Epithelial cell of prostate (primary cell): ENCODE measurements at regions not wholly inside any gene's neighbourhood (a gene's known extent, or its start where the extent isn't known, plus 50 kb on each side); places are given as distances from the start of the nearest gene placed in this dataset.
A peak's percentile ranks its signal among the peaks of the same experiment; 100 is the strongest.

Experiments
- DNase-seq: peaks from one replicate; pipeline ENCODE4 v3.0.0-alpha.2; 2011; ENCODE audit warnings: low read depth, low spot score
- H3K27ac ChIP-seq: fragments of 450-650 bp; 2 replicates; pipeline ENCODE4 v1.5.1; 2017; ENCODE audit warnings: mild to moderate bottlenecking

DNA sequence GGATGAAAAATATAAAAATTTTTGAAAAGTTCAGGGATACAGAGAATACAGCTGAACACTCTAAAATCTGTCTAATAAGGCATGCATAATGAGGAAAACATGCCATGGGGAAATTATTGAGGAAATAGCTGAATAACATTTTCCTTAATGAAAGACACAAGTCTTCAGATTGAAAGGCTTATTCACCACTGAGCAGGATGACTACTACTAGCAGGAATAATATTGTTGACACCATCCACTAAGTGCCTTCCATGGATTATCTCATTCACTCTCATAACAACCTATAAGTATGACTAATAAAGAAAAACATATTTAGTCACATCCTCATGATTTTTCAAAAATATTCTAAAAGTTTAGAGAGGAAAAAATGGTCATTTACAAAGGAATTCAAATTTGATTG is 96.7 kb upstream of the FER start:
- DNase-seq = peak; percentile 60

DNA sequence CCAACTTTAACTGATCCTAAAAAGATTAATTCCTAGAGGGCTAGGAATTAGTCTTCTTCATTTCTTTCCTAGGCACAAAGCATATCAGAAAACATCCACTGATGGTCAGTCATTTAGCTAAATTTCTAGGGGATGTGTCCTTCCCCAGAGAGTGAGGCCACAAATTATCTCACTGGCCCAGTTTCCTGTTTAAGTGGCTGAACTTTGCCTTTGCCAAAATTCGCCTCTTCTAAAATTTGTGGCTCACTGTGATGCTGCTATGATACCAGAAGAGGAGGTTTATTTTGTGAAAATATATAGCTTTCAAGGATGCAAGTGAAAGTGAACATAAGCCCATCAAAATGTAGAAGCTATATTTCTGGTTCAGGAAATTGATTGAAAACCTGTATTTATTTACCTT is 98.1 kb upstream of the FER start:
- no peak for DNase-seq
- H3K27ac ChIP-seq = no peak overlapping the region

More for the DNA sequence above, 96.7 kb upstream of the FER start:
- peak overlapping the region; percentile 12 for H3K27ac ChIP-seq

DNA sequence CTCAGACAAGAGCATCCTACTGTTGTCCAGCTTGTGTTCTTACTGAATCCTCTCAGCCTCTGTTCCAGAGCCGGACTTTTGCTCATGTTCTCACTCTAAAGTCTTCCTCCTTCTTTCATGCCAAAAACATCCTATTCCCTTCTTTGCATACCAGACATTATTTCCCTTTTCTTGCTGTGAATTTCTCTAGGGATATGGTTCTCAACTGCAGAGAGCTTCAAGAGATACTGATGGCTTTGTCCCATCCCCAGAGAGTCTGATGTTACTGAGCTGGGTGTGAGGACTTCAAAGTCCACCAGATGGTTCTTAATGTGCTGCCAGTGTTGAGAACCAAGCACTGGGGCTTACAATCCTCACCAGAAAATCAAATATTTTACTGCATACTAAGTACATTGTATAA is 98.6 kb upstream of the FER start:
- DNase-seq = no peak
- no peak overlapping the region for H3K27ac ChIP-seq

DNA sequence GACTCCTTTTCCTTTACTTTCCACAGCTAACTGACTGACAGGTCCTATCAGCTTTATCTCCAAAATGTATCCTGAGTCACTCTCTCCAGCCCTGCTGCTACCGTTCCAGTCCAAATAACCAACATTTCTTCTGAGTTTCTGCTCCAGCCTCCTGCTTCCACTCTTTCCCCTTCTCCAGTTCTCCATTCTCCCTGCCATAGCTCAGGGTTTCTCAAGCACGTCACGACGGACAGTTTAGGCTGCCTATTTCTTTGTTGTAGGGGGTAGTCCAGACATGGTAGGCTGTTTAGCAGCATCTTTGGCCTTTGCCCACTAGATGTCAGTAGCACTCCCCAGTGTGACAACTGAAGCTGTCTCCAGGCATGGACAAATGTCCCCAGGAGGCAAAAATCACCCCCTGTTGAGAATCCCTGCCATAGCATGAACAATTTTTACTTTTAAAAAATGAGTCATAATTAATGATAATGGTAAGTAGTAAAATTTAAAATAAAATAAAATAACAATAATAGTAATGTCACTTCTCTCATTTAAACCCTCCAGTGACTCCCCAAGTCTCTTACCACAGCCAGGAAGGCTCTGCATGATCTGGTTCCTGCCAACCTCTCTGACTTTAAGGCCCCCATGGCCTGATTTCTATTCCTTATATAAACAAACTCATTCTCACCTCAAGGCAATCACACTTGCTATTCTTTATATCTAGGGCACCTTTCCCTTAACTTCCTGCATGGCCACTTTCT is 105.4 kb upstream of the FER start:
- no peak for DNase-seq

DNA sequence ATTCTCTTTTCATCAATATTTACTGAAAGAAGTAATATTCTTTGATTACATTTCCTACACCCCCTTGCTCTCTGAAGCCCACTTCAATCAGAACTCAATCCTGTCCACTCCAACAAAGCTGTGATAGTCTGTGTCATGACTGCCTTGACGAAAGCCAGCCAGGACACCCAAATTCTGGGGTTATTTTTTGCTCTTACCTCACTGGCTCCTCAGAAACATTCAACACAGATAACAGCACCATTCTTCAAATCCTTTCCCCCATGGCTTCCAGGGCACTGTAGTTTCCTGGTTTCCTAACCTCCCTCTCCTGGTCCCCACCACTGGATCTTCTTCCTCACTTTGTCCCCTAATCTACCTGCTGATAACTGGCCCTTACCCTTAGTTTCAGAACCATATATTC is 106.1 kb upstream of the FER start:
- H3K27ac ChIP-seq = no peak overlapping the region
- no peak for DNase-seq

More for the DNA sequence above, 105.4 kb upstream of the FER start:
- no peak overlapping the region for H3K27ac ChIP-seq

DNA sequence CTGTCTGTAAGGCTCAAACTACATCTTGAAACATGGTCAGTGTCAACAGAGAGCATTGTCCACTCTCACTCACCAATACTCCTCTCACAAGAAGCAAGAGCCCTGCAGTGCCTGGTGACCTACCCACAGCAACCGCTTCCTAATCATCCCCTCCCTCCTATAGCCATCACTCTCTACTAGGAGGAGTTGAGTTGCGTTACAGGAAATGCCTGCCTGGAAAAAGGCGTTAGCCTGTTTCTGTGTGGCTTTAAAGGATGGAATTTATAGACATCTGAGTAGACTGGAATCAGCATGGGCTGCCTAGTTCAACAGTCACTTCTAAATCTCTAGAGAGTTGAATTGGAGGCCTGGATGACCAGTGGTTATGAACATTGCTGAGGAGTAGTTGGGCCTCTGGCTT is 108.3 kb upstream of the FER start:
- no peak overlapping the region for H3K27ac ChIP-seq
- no peak for DNase-seq

DNA sequence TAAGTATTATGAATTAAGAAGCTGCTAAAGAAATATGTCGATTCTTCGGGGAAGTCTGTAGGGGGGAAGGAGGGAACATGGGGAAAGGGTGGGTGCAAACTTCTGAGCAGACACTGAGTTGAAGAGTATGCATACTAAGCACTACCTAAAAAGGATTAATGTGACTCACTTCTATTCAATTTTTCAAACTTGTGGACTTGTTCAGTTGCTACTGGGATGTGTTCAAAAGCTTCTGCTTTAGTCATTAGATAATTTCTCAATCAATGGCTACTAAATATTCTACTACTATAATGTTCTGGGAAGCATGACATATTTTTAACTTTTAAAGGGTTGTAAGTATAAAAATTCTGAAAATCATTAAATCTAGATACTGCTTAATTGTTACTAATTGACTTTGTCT is 109.7 kb upstream of the FER start:
- no peak for DNase-seq
- peak overlapping the region; percentile 55 for H3K27ac ChIP-seq

DNA sequence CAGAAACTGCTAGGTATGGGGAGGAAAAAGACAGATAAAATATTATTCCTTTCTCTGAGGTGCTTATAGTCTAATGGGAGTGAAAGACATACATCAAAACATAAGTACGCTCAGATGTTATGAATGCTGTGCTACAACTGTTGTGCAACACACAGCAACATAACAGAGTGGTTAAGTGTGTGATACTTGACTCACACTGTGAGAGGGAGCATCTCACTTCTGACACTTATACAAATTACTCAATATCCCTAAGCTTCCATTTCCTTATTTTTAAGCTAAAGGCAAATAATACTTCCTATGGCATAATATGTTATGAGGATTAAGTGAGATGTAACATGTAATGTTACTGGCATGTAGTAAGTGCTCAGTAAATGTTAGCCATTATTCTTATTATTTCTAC is 110.6 kb upstream of the FER start:
- DNase-seq = peak; percentile 91
- H3K27ac ChIP-seq = peak overlapping the region; percentile 55

DNA sequence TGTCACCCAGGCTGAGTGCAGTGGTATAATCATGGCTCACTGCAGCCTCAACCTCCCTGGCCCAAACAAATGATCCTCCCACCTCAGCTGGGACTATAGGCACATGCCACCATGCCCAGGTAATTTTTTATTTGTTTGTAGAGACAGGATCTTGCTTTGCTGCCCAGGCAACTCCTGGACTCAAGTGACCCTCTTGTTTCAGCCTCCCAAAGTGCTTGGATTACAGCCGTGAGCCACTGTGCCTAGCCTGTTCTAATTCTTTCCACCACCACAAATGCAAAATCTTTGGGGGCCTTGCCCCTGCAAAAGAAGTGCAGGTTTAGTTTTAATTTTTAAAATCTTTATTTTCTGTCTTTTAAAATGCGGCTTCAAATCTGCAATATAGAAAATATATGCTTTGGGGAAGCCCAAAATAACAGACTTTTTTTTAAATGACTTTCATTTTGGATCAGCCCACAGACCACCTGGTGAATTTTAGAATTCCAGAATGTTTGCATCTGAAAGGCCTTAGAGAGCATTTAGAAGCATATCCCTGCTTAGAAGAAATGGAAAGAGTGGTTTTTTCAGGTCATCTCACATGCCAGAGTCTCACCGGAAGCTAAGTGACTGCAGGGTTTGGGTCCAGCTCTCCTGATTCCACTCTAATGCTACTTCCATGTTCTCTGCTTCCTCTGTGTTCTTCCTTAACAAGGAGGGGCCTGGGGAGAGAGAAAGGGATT is 111.4 kb upstream of the FER start:
- H3K27ac ChIP-seq = peak overlapping the region; percentile 55
- no peak for DNase-seq

DNA sequence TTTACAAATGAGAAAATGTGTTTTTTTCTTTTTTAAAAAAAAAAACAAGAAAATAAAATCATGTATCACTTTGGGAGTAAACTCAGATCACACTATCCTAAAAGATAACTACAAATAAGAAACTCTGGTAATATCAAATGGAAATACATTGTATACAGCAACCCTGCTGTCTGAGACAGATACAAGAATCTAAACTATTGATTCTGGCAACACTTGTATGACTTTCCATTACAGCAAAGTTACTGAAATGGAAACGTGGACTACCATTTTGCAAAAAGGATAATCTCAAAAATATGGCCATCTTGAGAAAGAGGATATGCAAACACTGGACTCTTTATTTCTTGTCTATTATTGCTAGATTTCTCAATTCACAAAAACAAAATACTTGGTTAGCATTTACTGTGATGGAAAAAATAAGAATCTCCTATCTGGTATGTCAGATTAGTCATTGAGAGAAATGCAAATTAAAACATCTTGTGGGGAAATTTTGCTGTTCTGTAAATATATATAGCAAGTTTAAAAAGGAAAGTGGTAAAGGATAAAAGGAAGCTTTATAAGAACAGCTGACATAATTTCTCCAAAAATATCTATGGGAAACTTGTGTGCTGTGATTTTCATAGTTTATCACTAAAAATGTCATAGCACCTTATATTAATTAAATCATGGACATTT is 112.9 kb upstream of the FER start:
- DNase-seq = no peak
- H3K27ac ChIP-seq = no peak overlapping the region

DNA sequence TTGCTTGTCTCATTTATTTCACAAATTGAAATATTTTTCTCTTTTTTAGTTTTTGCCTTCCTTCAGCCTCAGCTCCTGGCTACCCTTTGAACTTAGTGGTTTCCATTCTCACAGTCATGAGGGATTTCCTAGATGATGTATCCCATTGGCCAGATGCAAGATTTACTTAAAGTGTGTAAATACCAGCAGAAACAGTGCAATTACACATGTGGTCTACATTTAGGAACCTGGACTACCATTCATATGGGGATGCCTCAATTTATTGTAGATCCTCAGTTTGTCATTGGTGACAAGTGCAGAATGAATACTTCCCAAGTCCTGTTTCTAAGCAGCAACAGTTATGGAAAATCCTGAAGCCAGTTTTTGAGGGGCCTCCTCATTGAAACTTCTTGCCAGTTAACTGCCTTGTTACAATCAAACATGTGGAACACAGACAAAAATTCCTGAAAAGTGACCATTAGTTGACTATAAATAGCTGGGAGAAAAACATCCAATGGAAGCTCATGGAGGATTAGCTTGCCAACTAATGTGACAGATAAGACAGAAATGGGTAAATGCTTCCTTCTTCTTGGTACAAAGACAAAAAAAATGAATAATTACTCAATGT is 113.6 kb upstream of the FER start:
- no peak overlapping the region for H3K27ac ChIP-seq
- no peak for DNase-seq

DNA sequence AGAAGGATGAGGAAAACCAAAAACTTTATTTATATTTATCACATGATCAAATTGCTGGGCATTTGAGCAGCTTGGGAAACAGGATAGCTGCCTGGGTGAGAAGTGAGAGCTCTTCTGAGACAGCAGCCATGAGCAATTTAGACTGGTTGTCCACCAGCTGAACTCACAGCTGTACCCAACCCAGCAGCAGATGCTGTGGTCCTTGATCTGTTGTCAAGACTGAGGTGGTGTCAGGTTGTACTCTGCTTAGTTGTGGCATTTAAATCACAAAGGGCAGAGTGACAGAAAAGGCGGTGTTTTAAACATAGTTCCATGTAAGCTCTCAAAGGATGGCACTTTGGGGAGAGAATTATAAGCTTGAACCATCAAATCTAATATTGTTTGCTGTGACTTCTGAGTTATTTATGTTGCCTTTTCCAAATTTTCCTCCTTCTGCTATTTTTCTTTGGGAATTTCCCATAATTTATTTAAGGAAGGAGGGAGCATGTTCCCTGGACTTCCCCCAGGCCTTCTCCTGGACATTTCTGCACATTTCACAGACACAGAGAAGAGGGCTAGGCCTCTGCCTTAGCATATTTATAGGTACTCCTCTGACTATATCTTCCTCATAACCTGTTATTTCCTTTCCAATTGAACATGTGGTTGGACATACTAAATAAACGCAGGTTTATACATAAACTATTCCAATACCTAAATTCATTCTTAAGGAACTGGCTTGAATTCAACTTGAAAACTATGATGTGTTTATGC is 117.7 kb upstream of the FER start:
- no peak for DNase-seq
- H3K27ac ChIP-seq = no peak overlapping the region

DNA sequence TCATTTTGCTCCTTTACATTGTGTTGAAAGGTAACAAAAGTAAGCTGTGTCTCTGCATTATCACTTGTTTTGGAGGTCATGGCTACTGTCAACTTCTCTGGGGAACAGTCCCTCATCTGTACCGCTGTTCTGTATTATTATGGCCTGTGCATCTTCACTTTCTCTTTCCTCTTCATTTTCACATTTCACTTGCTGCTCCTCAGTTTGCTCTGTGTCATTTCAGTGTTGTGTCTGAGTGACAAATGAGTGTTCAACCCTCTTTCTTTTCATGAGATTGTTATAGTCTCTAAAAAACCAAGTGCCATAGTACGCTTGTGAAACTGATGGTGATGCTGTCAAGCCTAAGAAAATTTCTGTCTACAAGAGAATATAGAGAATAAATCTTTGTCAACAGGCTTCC is 122.0 kb upstream of the FER start:
- DNase-seq = no peak
- H3K27ac ChIP-seq = no peak overlapping the region

DNA sequence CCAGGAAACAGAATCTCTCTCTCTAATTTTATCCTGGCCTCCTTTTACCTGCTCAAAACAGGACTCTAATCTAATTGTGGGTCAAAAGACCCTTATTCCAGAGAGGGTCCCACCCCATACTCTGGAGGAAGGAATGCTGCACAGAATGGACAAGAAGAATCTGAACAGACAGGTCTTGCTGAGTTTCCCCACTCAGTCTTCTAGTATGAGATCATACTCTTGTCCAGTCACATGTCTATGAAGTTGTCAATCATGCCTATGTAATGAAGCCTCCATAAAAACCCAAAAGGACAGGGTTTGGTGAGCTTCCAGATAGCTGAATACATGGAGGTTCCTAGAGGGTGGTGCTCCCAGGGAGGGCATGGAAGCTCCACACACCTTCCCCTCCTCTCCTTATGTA is 123.9 kb upstream of the FER start:
- DNase-seq = no peak
- H3K27ac ChIP-seq = no peak overlapping the region

DNA sequence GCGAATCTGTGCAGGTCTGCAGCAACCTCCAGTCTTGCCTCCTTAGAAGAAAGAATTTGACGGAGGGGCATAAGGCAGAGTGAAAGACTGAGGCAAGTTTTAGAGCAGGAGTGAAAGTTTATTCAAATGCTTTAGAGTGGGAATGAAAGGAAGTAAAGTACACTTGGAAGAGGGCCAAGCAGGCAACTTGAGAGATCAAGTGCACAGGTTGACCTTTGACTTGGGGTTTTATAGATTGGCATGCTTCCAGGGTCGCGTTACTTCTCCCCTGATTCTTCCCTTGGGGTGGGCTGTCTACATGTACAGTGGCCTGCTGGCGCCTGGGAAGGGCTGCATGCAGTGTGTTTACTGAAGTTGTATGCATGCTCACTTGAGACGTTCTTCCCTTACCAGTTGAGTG is 127.2 kb upstream of the FER start:
- no peak overlapping the region for H3K27ac ChIP-seq
- no peak for DNase-seq

DNA sequence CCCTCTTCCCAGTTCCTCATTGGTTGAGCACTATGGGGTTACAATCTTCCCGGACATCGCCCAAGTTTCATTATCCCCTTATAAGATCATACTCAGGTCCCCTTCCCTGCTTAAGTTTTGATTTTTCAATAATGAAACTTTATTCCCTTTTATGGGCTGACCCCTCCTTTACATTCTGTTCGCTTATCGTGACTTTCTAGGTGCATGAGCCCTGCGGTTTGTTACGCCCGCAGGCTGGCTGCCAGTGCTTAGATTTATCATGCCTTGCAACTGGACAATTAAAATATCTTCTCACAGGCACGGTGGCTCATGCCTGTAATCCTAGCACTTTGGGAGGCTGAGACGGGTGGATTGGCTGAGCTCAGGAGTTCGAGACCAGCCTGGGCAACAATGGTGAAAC is 127.9 kb upstream of the FER start:
- DNase-seq = no peak
- H3K27ac ChIP-seq = no peak overlapping the region

DNA sequence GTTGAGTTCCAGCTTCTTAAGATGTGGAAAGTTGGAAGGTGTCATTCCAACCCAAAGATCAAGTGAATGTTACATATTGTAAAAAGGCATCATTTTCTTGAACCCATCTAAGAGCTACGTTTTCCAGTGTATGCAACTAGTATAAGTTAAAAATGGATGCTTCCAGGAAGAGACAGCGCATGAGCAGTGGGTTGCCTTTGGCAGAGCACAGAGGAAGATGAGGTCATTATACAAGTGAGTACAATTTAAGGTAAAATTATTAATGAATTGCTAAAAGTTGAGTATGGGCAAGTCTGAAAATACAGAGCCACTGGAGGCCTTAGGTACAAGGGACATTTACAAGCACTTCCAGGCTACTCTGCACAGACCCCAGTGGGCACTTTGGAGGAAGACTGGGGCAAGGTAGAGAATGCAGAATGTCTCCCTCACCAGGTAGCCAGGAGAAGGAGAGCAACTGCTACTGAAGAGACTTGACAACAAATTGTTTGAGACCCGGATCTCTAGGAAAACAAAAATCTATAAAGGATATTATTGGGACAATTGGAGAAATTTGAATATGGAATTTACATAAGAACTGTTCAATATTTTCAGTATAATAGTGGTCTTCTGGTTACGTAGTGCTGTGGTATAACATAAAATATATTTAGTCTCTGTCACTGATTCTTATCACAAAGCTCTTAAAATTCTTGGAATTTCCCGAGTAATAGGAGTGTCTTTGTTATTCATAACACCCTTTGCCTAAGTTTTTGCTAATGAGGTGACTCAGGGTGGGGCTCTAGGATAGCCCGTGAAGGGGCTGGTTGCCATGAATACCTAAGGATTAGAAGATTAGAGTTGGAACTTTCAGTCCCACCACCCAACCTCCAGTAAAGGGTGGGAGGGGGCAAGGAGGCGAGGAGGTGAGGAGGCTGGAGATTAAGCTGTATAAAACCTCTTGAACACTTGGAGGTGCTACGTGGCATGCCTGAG is 129.9 kb upstream of the FER start:
- no peak overlapping the region for H3K27ac ChIP-seq
- no peak for DNase-seq

DNA sequence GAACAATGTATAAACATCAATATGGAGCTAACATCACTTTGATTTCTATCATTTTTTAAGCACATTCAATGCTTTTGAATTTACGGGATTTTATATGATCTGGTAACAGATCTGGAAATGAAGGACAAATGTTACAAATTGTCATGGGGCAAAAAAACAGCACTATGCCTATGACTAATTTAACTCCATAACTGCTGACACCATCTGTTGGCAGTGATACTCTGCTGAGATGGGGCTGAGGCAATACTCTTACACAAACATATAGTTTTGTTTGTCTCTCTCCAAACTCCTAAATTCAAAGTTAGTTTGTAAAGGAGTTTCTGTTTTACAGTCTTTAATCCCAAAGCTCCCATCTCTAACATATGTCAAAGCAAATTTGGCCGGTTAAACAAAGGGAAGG is 132.5 kb upstream of the FER start:
- DNase-seq = no peak
- H3K27ac ChIP-seq = no peak overlapping the region

DNA sequence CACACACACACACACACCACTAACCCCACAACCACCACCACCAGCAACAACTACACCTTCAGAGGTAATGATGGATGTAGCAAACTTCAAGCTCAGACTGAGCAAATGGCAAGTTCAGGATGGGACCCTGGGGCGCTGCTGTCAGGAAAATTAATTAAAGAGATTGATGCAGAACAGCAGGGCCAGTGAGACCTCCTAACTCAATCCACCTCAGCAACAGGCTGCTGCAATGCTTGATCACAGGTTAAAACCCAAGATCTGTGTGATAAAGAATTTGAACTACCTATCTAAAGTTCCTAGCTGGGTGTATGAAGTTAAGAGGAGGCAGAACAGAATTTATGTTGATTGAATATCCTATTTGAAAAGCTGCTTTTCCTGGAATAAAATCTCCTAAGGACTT is 140.3 kb upstream of the FER start:
- DNase-seq = no peak
- no peak overlapping the region for H3K27ac ChIP-seq
